ENCODE measurements at regions not wholly inside any gene's neighbourhood (a gene's known extent, or its start where the extent isn't known, plus 50 kb on each side); places are given as distances from the start of the nearest gene placed in this dataset.

GRCh38 chr16:85535352-85536072, 77.6 kb upstream of the GSE1 start:
- Histone ChIP-seq H2BK5ac (ENCODE audit: low read depth, low read length, poor library complexity, severe bottlenecking) (no peak overlapping the region), H2AK9ac (replicated peaks; ENCODE audit: low read depth, low read length, poor library complexity) (no peak overlapping the region), H3K9me1 (ENCODE audit: insufficient read depth, low read length) (peaks cover 3% of the 10 kb centered on the region; the same call in 1 of the 2 replicates), H4K91ac (ENCODE audit: insufficient read depth, low read depth, low read length) (no peak overlapping the region), H3K18ac (ENCODE audit: low read depth, low read length) (no peak overlapping the region), H3K4me2 (ENCODE audit: low read depth, low read length) (no peak overlapping the region), H3K4me1 (ENCODE audit: control insufficient read depth, insufficient read depth, low read length) (peaks cover 7% of the 10 kb centered on the region; the same call in 1 of the 2 replicates), H3K36me3 (ENCODE audit: control insufficient read depth, insufficient read depth, low read length) (peaks cover 4% of the 10 kb centered on the region; the same call in 1 of the 2 replicates), H3K4ac (ENCODE audit: low read depth, low read length) (no peak overlapping the region), H4K5ac (ENCODE audit: low read depth, low read length) (no peak overlapping the region), H3K4me3 (ENCODE audit: insufficient read depth, low read depth, low read length) (no peak overlapping the region), H3K27ac (ENCODE audit: insufficient read depth, low read length) (no peak overlapping the region), H3K79me1 (ENCODE audit: low read depth in 1 of 2, low read length in 2 of 2) (peaks cover 10 to 33% of the 10 kb centered on the region in 2 experiments), H2AFZ (replicated peaks; ENCODE audit: low read length, poor library complexity) (peak overlapping the region; percentile 19), H3K9ac (ENCODE audit: low read depth, low read length) (no peak overlapping the region), H2BK15ac (ENCODE audit: low read depth, low read length) (no peak overlapping the region), H4K20me1 (ENCODE audit: insufficient read depth, low read length) (peaks cover 4% of the 10 kb centered on the region), H3K9me3 (ENCODE audit: control insufficient read depth, insufficient read depth, low read length) (peaks cover 11% of the 10 kb centered on the region), H2BK120ac (ENCODE audit: low read depth, low read length) (no peak overlapping the region), H2BK20ac (ENCODE audit: low read depth, low read length) (no peak overlapping the region), H3K23ac (ENCODE audit: low read depth, low read length) (no peak overlapping the region), H3K14ac (replicated peaks; ENCODE audit: low read depth, low read length) (0 out of 2 replicates have a peak overlapping the region, but pooled peaks have one; percentile 8), H2AK5ac (ENCODE audit: low read depth, low read length) (no peak overlapping the region), H4K8ac (ENCODE audit: low read depth in 2 of 2, low read length in 2 of 2) (0 out of 4 replicates have a peak overlapping the region, but pooled peaks of 1 of the 2 experiments have one; percentile 60), H3K56ac (ENCODE audit: extremely low read depth, insufficient read depth, low read length) (no peak overlapping the region), H3K27me3 (ENCODE audit: control insufficient read depth, insufficient read depth, low read length) (no peaks in the 10 kb centered on the region)
- TF ChIP-seq CTCF (conservative IDR thresholded peaks at IDR 0.05; ENCODE audit: low read depth, low read length) = no peak
- no peak for TF ChIP-seq MXI1 (IDR thresholded peaks at IDR 0.05; ENCODE audit: borderline replicate concordance, low read depth, low read length)
- TF ChIP-seq SMC3 (IDR thresholded peaks at IDR 0.05; ENCODE audit: low read depth, low read length) = no peak
- no peak for TF ChIP-seq NFE2L2 (IDR thresholded peaks at IDR 0.05; ENCODE audit: low read depth, low read length)
- ATAC-seq (ENCODE audit: low read depth) (peak; percentile 44), DNase-seq (no peak)
- BruUV-seq (replicated peaks) = no TSS peak
- dilution Hi-C loops (cut with HindIII; ENCODE audit: low sequenced_read_pairs, unreplicated experiment) = no loop called here
- in situ Hi-C loops (cut with MboI; ENCODE audit: low sequenced_read_pairs) = no loop called here
- CTCF ChIA-PET = interaction anchor here (1.4 kb wide), 1 partner anchor 9 kb away, joined by 3 read pairs; no protein-coding TSS in a partner anchor
- intact Hi-C loops (cut with micrococcal nuclease) = no loop called here
- 73% methylated on average over 3 of the region's 14 CpGs; no CpG with 5 or more reads in 1 of the 2 experiments for WGBS, 2 experiments (ENCODE audit: extremely low coverage in 2 of 2, insufficient read length in 1 of 2)
- POLR2A ChIA-PET (ENCODE audit: unreplicated experiment) = no interaction called here

Measured in IMR-90 (cell line).